Endothelial cell of umbilical vein (primary cell): ENCODE measurements at regions not wholly inside any gene's neighbourhood (a gene's known extent, or its start where the extent isn't known, plus 50 kb on each side); places are given as distances from the start of the nearest gene placed in this dataset.

ENCODE experiments used
- CTCF ChIP-seq, 2 donors: IDR thresholded peaks; 1 replicate in 1 of 2; 2 replicates in 1 of 2; pipeline ENCODE4 v1.5.1; 2011; ENCODE audit warnings: low read length in 2 of 2, mild to moderate bottlenecking in 2 of 2, moderate library complexity in 2 of 2, control low read depth in 1 of 2, inconsistent platforms in 1 of 2, low read depth in 1 of 2; ENCODE audit not compliant: insufficient read depth in 1 of 2; ENCODE audit errors: extremely low read depth in 1 of 2
- MAX ChIP-seq: IDR thresholded peaks from 2 replicates; pipeline ENCODE4 v1.6.1; 2011; ENCODE audit not compliant: insufficient read depth, insufficient read length
- MYC ChIP-seq: IDR thresholded peaks from one replicate; pipeline ENCODE4 v1.6.1; 2011; ENCODE audit warnings: mild to moderate bottlenecking, low read depth, low read length

DNA sequence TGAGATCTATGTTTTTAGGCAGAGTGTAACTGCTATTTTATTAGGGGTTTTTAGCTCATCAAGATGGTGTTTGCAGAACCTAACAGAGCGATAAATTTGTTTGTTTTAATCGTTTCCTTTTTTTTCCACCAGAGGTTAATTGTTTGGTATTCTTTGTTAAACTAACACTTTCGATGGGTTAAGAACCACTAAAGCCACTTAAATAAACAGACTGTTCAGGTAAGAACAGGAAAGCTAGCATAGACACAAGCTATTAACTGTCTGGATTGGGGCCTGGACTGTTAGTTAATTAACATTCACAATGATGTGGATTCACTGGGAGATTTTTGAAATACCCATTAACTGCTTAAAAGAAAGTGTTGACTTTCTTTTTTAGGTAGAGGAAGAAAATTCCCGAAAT, 209.0 kb upstream of the COPS8 start:
- no peak for TF ChIP-seq CTCF (IDR thresholded peaks at IDR 0.05; ENCODE audit: extremely low read depth in 1 of 2, insufficient read depth in 1 of 2, low read depth in 1 of 2, low read length in 2 of 2)
- TF ChIP-seq MAX: no peak
- no peak for TF ChIP-seq MYC
